IMR-90 (cell line): ENCODE measurements at regions not wholly inside any gene's neighbourhood (a gene's known extent, or its start where the extent isn't known, plus 50 kb on each side); places are given as distances from the start of the nearest gene placed in this dataset.

ENCODE experiments used
- ATAC-seq: fragments of 200-7000 bp; cut with Tn5 transposase; 2 replicates; pipeline ENCODE4 v1.9.1; 2020; ENCODE audit warnings: low read depth, mild to moderate bottlenecking, moderate library complexity
- BruUV-seq: library from RNA; stranded (reverse); fragments of 400-500 nt; replicated peaks from 2 replicates; lab custom pipeline; 2021; lab: Mats Ljungman, UMichigan
- CTCF ChIA-PET: fragments of 300-600 bp; formaldehyde crosslinking; extraction: SDS; loops from one replicate; lab custom pipeline; 2021; ENCODE audit warnings: antibody characterized with exemption; lab: Yijun Ruan, JAX
- POLR2A ChIA-PET: fragments of 300-600 bp; sonication (Branson Sonifier 250); formaldehyde crosslinking; loops from one replicate; lab custom pipeline; 2022; ENCODE audit warnings: antibody characterized with exemption; ENCODE audit not compliant: unreplicated experiment; lab: Charles Lee
- DNase-seq: peaks from one replicate; pipeline ENCODE4 v3.0.0; 2013
- H2AFZ ChIP-seq: replicated peaks from 2 replicates; pipeline ENCODE3; 2013; ENCODE audit warnings: low read length, mild to moderate bottlenecking; ENCODE audit not compliant: poor library complexity
- H2AK5ac ChIP-seq: 2 replicates; pipeline ENCODE4 v1.6.1; 2013; ENCODE audit warnings: low read depth, low read length, inconsistent platforms
- H2AK9ac ChIP-seq: replicated peaks from 2 replicates; pipeline ENCODE3; 2013; ENCODE audit warnings: mild to moderate bottlenecking, low read depth, low read length, moderate library complexity; ENCODE audit not compliant: poor library complexity
- H2BK120ac ChIP-seq: 2 replicates; pipeline ENCODE4 v1.6.1; 2013; ENCODE audit warnings: low read depth, low read length, inconsistent platforms
- H2BK15ac ChIP-seq: 3 replicates; pipeline ENCODE4 v1.6.1; 2013; ENCODE audit warnings: low read depth, low read length, inconsistent platforms
- H2BK20ac ChIP-seq: 2 replicates; pipeline ENCODE4 v1.6.1; 2013; ENCODE audit warnings: low read depth, mild to moderate bottlenecking, inconsistent platforms, low read length, moderate library complexity
- H2BK5ac ChIP-seq: 2 replicates; pipeline ENCODE4 v1.6.1; 2013; ENCODE audit warnings: mild to moderate bottlenecking, low read depth, low read length, inconsistent platforms; ENCODE audit not compliant: poor library complexity, severe bottlenecking
- H3K14ac ChIP-seq: replicated peaks from 2 replicates; pipeline ENCODE4 v1.6.1; 2013; ENCODE audit warnings: low read depth, low read length, inconsistent platforms
- H3K18ac ChIP-seq: 2 replicates; pipeline ENCODE4 v1.6.1; 2013; ENCODE audit warnings: low read depth, low read length, control low read depth
- H3K23ac ChIP-seq: 2 replicates; pipeline ENCODE4 v1.6.1; 2013; ENCODE audit warnings: low read depth, low read length, inconsistent platforms
- H3K27ac ChIP-seq: 2 replicates; pipeline ENCODE4 v1.5.1; 2013; ENCODE audit warnings: mild to moderate bottlenecking, control low read depth, low read length; ENCODE audit not compliant: insufficient read depth
- H3K27me3 ChIP-seq: 2 replicates; pipeline ENCODE4 v1.6.1; 2013; ENCODE audit warnings: low read length; ENCODE audit not compliant: control insufficient read depth, insufficient read depth
- H3K36me3 ChIP-seq: 2 replicates; pipeline ENCODE4 v1.6.1; 2013; ENCODE audit warnings: low read length, mixed read lengths; ENCODE audit not compliant: control insufficient read depth, insufficient read depth
- H3K4ac ChIP-seq: 2 replicates; pipeline ENCODE4 v1.6.1; 2013; ENCODE audit warnings: low read depth, low read length, inconsistent platforms
- H3K4me1 ChIP-seq: 2 replicates; pipeline ENCODE4 v1.6.1; 2013; ENCODE audit warnings: low read length, mixed read lengths; ENCODE audit not compliant: control insufficient read depth, insufficient read depth
- H3K4me2 ChIP-seq: 2 replicates; pipeline ENCODE4 v1.6.1; 2013; ENCODE audit warnings: low read depth, mild to moderate bottlenecking, control low read depth, low read length, moderate library complexity
- H3K4me3 ChIP-seq: 2 replicates; pipeline ENCODE4 v1.5.1; 2013; ENCODE audit warnings: low read depth, mild to moderate bottlenecking, control low read depth, low read length, moderate library complexity; ENCODE audit not compliant: insufficient read depth
- H3K56ac ChIP-seq: 2 replicates; pipeline ENCODE4 v1.6.1; 2013; ENCODE audit warnings: low read length, inconsistent platforms; ENCODE audit not compliant: insufficient read depth; ENCODE audit errors: extremely low read depth
- H3K79me1 ChIP-seq, 2 experiments: 2 replicates each; pipeline ENCODE4 v1.6.1; 2013; ENCODE audit warnings: low read length in 2 of 2, inconsistent platforms in 1 of 2, low read depth in 1 of 2
- H3K9ac ChIP-seq: 2 replicates; pipeline ENCODE4 v1.6.1; 2013; ENCODE audit warnings: low read depth, low read length, control low read depth
- H3K9me1 ChIP-seq: 2 replicates; pipeline ENCODE4 v1.6.1; 2013; ENCODE audit warnings: low read length, inconsistent platforms; ENCODE audit not compliant: insufficient read depth
- H3K9me3 ChIP-seq: 2 replicates; pipeline ENCODE4 v1.6.1; 2013; ENCODE audit warnings: low read length; ENCODE audit not compliant: control insufficient read depth, insufficient read depth
- H4K20me1 ChIP-seq: 2 replicates; pipeline ENCODE4 v1.6.1; 2013; ENCODE audit warnings: low read length, inconsistent platforms; ENCODE audit not compliant: insufficient read depth
- H4K5ac ChIP-seq: 2 replicates; pipeline ENCODE4 v1.6.1; 2013; ENCODE audit warnings: mild to moderate bottlenecking, low read depth, low read length, control low read depth
- H4K8ac ChIP-seq, 2 experiments: 2 replicates each; pipeline ENCODE4 v1.6.1; 2013; ENCODE audit warnings: low read depth in 2 of 2, low read length in 2 of 2, control low read depth in 1 of 2, inconsistent platforms in 1 of 2
- H4K91ac ChIP-seq: 2 replicates; pipeline ENCODE4 v1.6.1; 2013; ENCODE audit warnings: low read depth, low read length, inconsistent platforms; ENCODE audit not compliant: insufficient read depth
- BHLHE40 ChIP-seq: fragments of 150-350 bp; IDR thresholded peaks from 2 replicates; pipeline ENCODE4 v1.6.1; 2016; ENCODE audit warnings: mild to moderate bottlenecking, low read depth, low read length
- CEBPB ChIP-seq: IDR thresholded peaks from 2 replicates; pipeline ENCODE4 v1.6.1; 2012; ENCODE audit warnings: low read depth, low read length, improper control_type of control experiment
- CHD1 ChIP-seq: IDR thresholded peaks from 2 replicates; pipeline ENCODE4 v1.6.1; 2012; ENCODE audit warnings: low read depth, low read length, improper control_type of control experiment
- FOS ChIP-seq: fragments of 150-350 bp; IDR thresholded peaks from 2 replicates; pipeline ENCODE4 v1.6.1; 2016; ENCODE audit warnings: low read depth, low read length
- MAFK ChIP-seq: IDR thresholded peaks from 2 replicates; pipeline ENCODE4 v1.6.1; 2012; ENCODE audit warnings: low read depth, low read length, improper control_type of control experiment
- MAZ ChIP-seq: IDR thresholded peaks from 2 replicates; pipeline ENCODE4 v1.6.1; 2012; ENCODE audit warnings: low read depth, mild to moderate bottlenecking, low read length, improper control_type of control experiment, moderate library complexity, borderline replicate concordance
- MXI1 ChIP-seq: IDR thresholded peaks from 2 replicates; pipeline ENCODE4 v1.6.1; 2012; ENCODE audit warnings: low read depth, mild to moderate bottlenecking, low read length, moderate library complexity, borderline replicate concordance
- NFE2L2 ChIP-seq: fragments of 150-350 bp; IDR thresholded peaks from 2 replicates; pipeline ENCODE4 v1.6.1; 2016; ENCODE audit warnings: low read depth, mild to moderate bottlenecking, low read length
- POLR2A ChIP-seq: IDR thresholded peaks from 2 replicates; pipeline ENCODE4 v1.6.1; 2012; ENCODE audit warnings: mild to moderate bottlenecking, low read depth, low read length
- RAD21 ChIP-seq: IDR thresholded peaks from 2 replicates; pipeline ENCODE4 v1.6.1; 2012; ENCODE audit warnings: low read length, improper control_type of control experiment
- RCOR1 ChIP-seq: IDR thresholded peaks from 2 replicates; pipeline ENCODE4 v1.6.1; 2012; ENCODE audit warnings: mild to moderate bottlenecking, low read length, improper control_type of control experiment; ENCODE audit not compliant: insufficient replicate concordance
- RFX5 ChIP-seq: IDR thresholded peaks from 2 replicates; pipeline ENCODE4 v1.8.0; 2012; ENCODE audit warnings: low read depth, mild to moderate bottlenecking, low read length, moderate library complexity
- SMC3 ChIP-seq: fragments of 150-350 bp; IDR thresholded peaks from 2 replicates; pipeline ENCODE4 v1.6.1; 2016; ENCODE audit warnings: low read depth, mild to moderate bottlenecking, antibody characterized with exemption, low read length, moderate library complexity
- WGBS, 2 experiments: methylation state at CpG; one replicate each; pipeline versions ENCODE4 v1.1.5 to v1.1.7; 2013; ENCODE audit warnings: missing lambda C conversion rate in 2 of 2; ENCODE audit not compliant: insufficient read length in 1 of 2; ENCODE audit errors: extremely low coverage in 2 of 2; 5-methylcytosine and 5-hydroxymethylcytosine counted together
- dilution Hi-C: fragments of 300-500 bp; cut with HindIII; formaldehyde crosslinking; loops from one replicate; pipeline ENCODE4 v1.14.3; 2018; ENCODE audit warnings: low sequenced_read_pairs; ENCODE audit not compliant: unreplicated experiment
- in situ Hi-C: fragments of 300-500 bp; cut with MboI; formaldehyde crosslinking; loops from 3 replicates; pipeline ENCODE4 v1.14.3; 2019; ENCODE audit warnings: low sequenced_read_pairs, inconsistent platforms, mixed read lengths
- intact Hi-C: fragments of 100-400 bp; cut with micrococcal nuclease; formaldehyde crosslinking; loops from 2 replicates; pipeline ENCODE4 v1.10.0; 2022
- TF ChIP-seq, protein P1 (sequence below): fragments of 150-350 bp; IDR thresholded peaks from 2 replicates; pipeline ENCODE4 v1.6.1; 2016; ENCODE audit warnings: low read depth, mild to moderate bottlenecking, low read length, moderate library complexity, borderline replicate concordance
- TF ChIP-seq, protein P2 (sequence below): conservative IDR thresholded peaks from 2 replicates; pipeline ENCODE4 v1.5.1; 2012; ENCODE audit warnings: mild to moderate bottlenecking, low read depth, low read length, improper control_type of control experiment
- TF ChIP-seq, protein P3 (sequence below): fragments of 150-350 bp; IDR thresholded peaks from 2 replicates; pipeline ENCODE4 v1.6.1; 2017; ENCODE audit warnings: mild to moderate bottlenecking, antibody characterized with exemption, low read length, low read depth

DNA sequence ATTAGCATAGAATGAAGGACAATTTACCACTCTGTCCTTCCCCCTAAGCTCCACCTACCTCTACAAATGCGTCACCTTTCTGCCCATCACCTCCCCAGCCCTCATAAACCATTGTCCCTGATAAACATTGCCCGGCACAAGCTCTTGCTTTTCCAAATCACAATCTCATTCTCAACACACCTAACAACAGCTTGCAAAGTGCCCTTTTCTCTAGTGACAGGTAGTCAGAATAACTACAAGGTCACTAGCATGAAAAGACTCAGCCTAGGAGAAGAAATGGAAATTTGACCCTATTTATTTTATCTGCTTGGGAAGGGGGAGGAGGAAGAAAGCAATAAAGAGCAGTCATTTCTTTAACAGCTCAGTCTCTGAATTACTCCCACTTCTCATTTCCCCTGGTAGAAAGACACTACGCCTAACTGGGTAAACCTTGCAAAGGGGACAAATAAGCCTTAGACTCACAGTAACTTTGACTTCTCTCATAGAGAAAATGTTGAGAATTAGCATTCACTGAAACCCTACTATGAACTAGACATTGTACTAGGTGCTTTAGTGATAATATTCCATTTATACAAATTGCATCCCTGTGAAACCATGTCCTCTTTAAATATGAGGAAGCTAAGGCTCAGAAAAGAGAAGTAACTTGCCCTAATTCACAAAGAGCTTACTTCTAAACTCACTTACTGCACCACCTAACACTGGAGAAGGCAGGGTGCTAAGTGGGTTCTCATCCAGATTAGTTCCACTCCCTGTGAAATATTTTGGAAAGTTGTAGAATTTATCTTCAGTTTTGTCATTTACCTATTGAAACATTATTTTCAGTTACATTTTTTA, 116.2 kb upstream of the FNDC3A start:
- Histone ChIP-seq H3K9ac (no peak overlapping the region), H3K9me3 (no peaks in the 10 kb centered on the region), H3K14ac (no peak overlapping the region), H2BK5ac (no peak overlapping the region), H3K23ac (no peak overlapping the region), H4K20me1 (no peaks in the 10 kb centered on the region), H2AK9ac (no peak overlapping the region), H3K36me3 (no peaks in the 10 kb centered on the region), H2AK5ac (no peak overlapping the region), H3K4me1 (peaks cover 2% of the 10 kb centered on the region; the same call in 1 of the 2 replicates), H2BK15ac (no peak overlapping the region), H3K4me2 (no peak overlapping the region), H4K91ac (no peak overlapping the region), H3K18ac (no peak overlapping the region), H2BK20ac (no peak overlapping the region), H3K4me3 (no peak overlapping the region), H3K27me3 (no peaks in the 10 kb centered on the region), H3K4ac (no peak overlapping the region), H3K79me1 (no peaks in the 10 kb centered on the region), H3K9me1 (no peaks in the 10 kb centered on the region), H4K5ac (no peak overlapping the region), H2AFZ (no peak overlapping the region), H4K8ac (no peak overlapping the region), H3K56ac (no peak overlapping the region), H2BK120ac (no peak overlapping the region), H3K27ac (no peak overlapping the region)
- dilution Hi-C loops (no loop called here), intact Hi-C loops (no loop called here), in situ Hi-C loops (no loop called here)
- no peak for TF ChIP-seq MAZ
- no peak for TF ChIP-seq RFX5
- TF ChIP-seq POLR2A: no peak
- no peak for TF ChIP-seq CHD1
- no peak for TF ChIP-seq FOS
- TF ChIP-seq, protein P1, sequence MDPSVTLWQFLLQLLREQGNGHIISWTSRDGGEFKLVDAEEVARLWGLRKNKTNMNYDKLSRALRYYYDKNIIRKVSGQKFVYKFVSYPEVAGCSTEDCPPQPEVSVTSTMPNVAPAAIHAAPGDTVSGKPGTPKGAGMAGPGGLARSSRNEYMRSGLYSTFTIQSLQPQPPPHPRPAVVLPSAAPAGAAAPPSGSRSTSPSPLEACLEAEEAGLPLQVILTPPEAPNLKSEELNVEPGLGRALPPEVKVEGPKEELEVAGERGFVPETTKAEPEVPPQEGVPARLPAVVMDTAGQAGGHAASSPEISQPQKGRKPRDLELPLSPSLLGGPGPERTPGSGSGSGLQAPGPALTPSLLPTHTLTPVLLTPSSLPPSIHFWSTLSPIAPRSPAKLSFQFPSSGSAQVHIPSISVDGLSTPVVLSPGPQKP: no peak
- no peak for TF ChIP-seq RAD21
- TF ChIP-seq, protein P2, sequence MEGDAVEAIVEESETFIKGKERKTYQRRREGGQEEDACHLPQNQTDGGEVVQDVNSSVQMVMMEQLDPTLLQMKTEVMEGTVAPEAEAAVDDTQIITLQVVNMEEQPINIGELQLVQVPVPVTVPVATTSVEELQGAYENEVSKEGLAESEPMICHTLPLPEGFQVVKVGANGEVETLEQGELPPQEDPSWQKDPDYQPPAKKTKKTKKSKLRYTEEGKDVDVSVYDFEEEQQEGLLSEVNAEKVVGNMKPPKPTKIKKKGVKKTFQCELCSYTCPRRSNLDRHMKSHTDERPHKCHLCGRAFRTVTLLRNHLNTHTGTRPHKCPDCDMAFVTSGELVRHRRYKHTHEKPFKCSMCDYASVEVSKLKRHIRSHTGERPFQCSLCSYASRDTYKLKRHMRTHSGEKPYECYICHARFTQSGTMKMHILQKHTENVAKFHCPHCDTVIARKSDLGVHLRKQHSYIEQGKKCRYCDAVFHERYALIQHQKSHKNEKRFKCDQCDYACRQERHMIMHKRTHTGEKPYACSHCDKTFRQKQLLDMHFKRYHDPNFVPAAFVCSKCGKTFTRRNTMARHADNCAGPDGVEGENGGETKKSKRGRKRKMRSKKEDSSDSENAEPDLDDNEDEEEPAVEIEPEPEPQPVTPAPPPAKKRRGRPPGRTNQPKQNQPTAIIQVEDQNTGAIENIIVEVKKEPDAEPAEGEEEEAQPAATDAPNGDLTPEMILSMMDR: no peak
- TF ChIP-seq RCOR1: no peak
- TF ChIP-seq SMC3: no peak
- no peak for TF ChIP-seq MAFK
- no peak for TF ChIP-seq NFE2L2
- no peak for TF ChIP-seq CEBPB
- TF ChIP-seq, protein P3, sequence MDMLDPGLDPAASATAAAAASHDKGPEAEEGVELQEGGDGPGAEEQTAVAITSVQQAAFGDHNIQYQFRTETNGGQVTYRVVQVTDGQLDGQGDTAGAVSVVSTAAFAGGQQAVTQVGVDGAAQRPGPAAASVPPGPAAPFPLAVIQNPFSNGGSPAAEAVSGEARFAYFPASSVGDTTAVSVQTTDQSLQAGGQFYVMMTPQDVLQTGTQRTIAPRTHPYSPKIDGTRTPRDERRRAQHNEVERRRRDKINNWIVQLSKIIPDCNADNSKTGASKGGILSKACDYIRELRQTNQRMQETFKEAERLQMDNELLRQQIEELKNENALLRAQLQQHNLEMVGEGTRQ: no peak
- TF ChIP-seq BHLHE40: no peak
- no peak for TF ChIP-seq MXI1
- CTCF ChIA-PET: no interaction called here
- POLR2A ChIA-PET: no interaction called here
- no TSS peak for BruUV-seq
- WGBS, 2 experiments: 75% methylated on average over 2 of the region's 3 CpGs; no CpG with 5 or more reads in 1 of the 2 experiments
- DNase-seq (no peak), ATAC-seq (no peak)
